ENCODE measurements at regions not wholly inside any gene's neighbourhood (a gene's known extent, or its start where the extent isn't known, plus 50 kb on each side); places are given as distances from the start of the nearest gene placed in this dataset.

GRCh38 chr1:193553564-193553963, 367.2 kb upstream of the B3GALT2 start:
- no peak for TF ChIP-seq CTCF (IDR thresholded peaks at IDR 0.05; ENCODE audit: low read depth, low read length)
- no peaks in the 10 kb centered on the region for H3K27me3 ChIP-seq
- no peak overlapping the region for H3K4me3 ChIP-seq (ENCODE audit: low read depth, low read length)
- H3K9me3 ChIP-seq = no peaks in the 10 kb centered on the region
- H3K4me1 ChIP-seq = no peaks in the 10 kb centered on the region
- DNase-seq = no peak
- no peaks in the 10 kb centered on the region for H3K36me3 ChIP-seq

- Histone ChIP-seq H3K9me3 (no peaks in the 10 kb centered on the region), H3K36me3 (no peaks in the 10 kb centered on the region), H3K27me3 (no peaks in the 10 kb centered on the region), H3K4me3 (ENCODE audit: low read depth, low read length) (no peak overlapping the region), H3K4me1 (no peaks in the 10 kb centered on the region)
- no peak for TF ChIP-seq CTCF (IDR thresholded peaks at IDR 0.05; ENCODE audit: low read depth, low read length)
- DNase-seq = no peak
These were observed 365.9 kb upstream of the B3GALT2 start for GRCh38 chr1:193552274-193552673.

- H3K9me3 ChIP-seq = no peaks in the 10 kb centered on the region
- TF ChIP-seq CTCF (IDR thresholded peaks at IDR 0.05; ENCODE audit: low read depth, low read length) = no peak
- DNase-seq = no peak
- H3K27me3 ChIP-seq = no peaks in the 10 kb centered on the region
- H3K36me3 ChIP-seq = no peaks in the 10 kb centered on the region
- no peak overlapping the region for H3K4me3 ChIP-seq (ENCODE audit: low read depth, low read length)
- no peaks in the 10 kb centered on the region for H3K4me1 ChIP-seq
These were observed 362.7 kb upstream of the B3GALT2 start for GRCh38 chr1:193549081-193549480.

GRCh38 chr1:193545171-193545570, 358.8 kb upstream of the B3GALT2 start:
- H3K36me3 ChIP-seq = no peaks in the 10 kb centered on the region
- no peak overlapping the region for H3K4me3 ChIP-seq (ENCODE audit: low read depth, low read length)
- no peaks in the 10 kb centered on the region for H3K27me3 ChIP-seq
- no peaks in the 10 kb centered on the region for H3K4me1 ChIP-seq
- no peak for DNase-seq
- no peaks in the 10 kb centered on the region for H3K9me3 ChIP-seq
- TF ChIP-seq CTCF (IDR thresholded peaks at IDR 0.05; ENCODE audit: low read depth, low read length) = no peak

- Histone ChIP-seq H3K9me3 (no peaks in the 10 kb centered on the region), H3K4me1 (no peaks in the 10 kb centered on the region)
- no peak for TF ChIP-seq CTCF (IDR thresholded peaks at IDR 0.05; ENCODE audit: low read depth, low read length)
These were observed 356.8 kb upstream of the B3GALT2 start for GRCh38 chr1:193543259-193543658.

GRCh38 chr1:193542690-193543089, 356.3 kb upstream of the B3GALT2 start:
- no peak for DNase-seq
- Histone ChIP-seq H3K36me3 (no peaks in the 10 kb centered on the region), H3K4me1 (no peaks in the 10 kb centered on the region), H3K27me3 (no peaks in the 10 kb centered on the region), H3K4me3 (ENCODE audit: low read depth, low read length) (no peak overlapping the region), H3K9me3 (no peaks in the 10 kb centered on the region)
- TF ChIP-seq CTCF (IDR thresholded peaks at IDR 0.05; ENCODE audit: low read depth, low read length) = no peak

More at GRCh38 chr1:193543259-193543658, 356.8 kb upstream of the B3GALT2 start:
- no peaks in the 10 kb centered on the region for H3K27me3 ChIP-seq
- no peak for DNase-seq
- no peaks in the 10 kb centered on the region for H3K36me3 ChIP-seq
- H3K4me3 ChIP-seq (ENCODE audit: low read depth, low read length) = no peak overlapping the region
